ENCODE measurements at regions not wholly inside any gene's neighbourhood (a gene's known extent, or its start where the extent isn't known, plus 50 kb on each side); places are given as distances from the start of the nearest gene placed in this dataset.
"Not testable (repeated sequence)": the region's sequence is repeated elsewhere in the genome, so short reads cannot be mapped to it uniquely, and the experiment has no call there.

GRCh38 chr7:138352570-138353461 lies 107.2 kb upstream of the TRIM24 start:
- Mint-ChIP-seq H3K36me3 (ENCODE audit: low read depth) (no peaks in the 10 kb centered on the region), H3K4me1 (no peaks in the 10 kb centered on the region), H3K9me3 (peaks cover 10% of the 10 kb centered on the region), H3K27ac (no peak overlapping the region), H3K27me3 (no peaks in the 10 kb centered on the region), H3K4me3 (no peak overlapping the region)
- POLR2A ChIA-PET: no interaction called here
- CTCF ChIA-PET: no interaction called here
- no peak for DNase-seq

- POLR2A ChIA-PET: no interaction called here
- CTCF ChIA-PET: no interaction called here
- no peak overlapping the region for H3K27ac Mint-ChIP-seq
- H3K36me3 Mint-ChIP-seq (ENCODE audit: low read depth): no peaks in the 10 kb centered on the region
- H3K27me3 Mint-ChIP-seq: no peaks in the 10 kb centered on the region
- no peaks in the 10 kb centered on the region for H3K4me1 Mint-ChIP-seq
- peaks cover 10% of the 10 kb centered on the region for H3K9me3 Mint-ChIP-seq
- DNase-seq: no peak
- H3K4me3 Mint-ChIP-seq: no peak overlapping the region
Observed at GRCh38 chr7:138354066-138354465, 106.0 kb upstream of the TRIM24 start.

- Mint-ChIP-seq H3K4me3 (no peak overlapping the region), H3K4me1 (no peaks in the 10 kb centered on the region), H3K27ac (no peak overlapping the region), H3K36me3 (ENCODE audit: low read depth) (no peaks in the 10 kb centered on the region), H3K27me3 (no peaks in the 10 kb centered on the region), H3K9me3 (peaks cover 14% of the 10 kb centered on the region)
- DNase-seq: no peak
- CTCF ChIA-PET: interaction anchor here (0.9 kb wide), 1 partner anchor 42 kb away, joined by 3 read pairs; no protein-coding TSS in a partner anchor
- POLR2A ChIA-PET: no interaction called here
Observed at GRCh38 chr7:138355254-138355653, 104.8 kb upstream of the TRIM24 start.

GRCh38 chr7:138358850-138359341 lies 101.2 kb upstream of the TRIM24 start:
- POLR2A ChIA-PET: no interaction called here
- H3K36me3 Mint-ChIP-seq (ENCODE audit: low read depth): no peaks in the 10 kb centered on the region
- peaks cover 6% of the 10 kb centered on the region for H3K9me3 Mint-ChIP-seq
- DNase-seq: no peak
- no peaks in the 10 kb centered on the region for H3K4me1 Mint-ChIP-seq
- no peak overlapping the region for H3K27ac Mint-ChIP-seq
- no peaks in the 10 kb centered on the region for H3K27me3 Mint-ChIP-seq
- no peak overlapping the region for H3K4me3 Mint-ChIP-seq
- CTCF ChIA-PET: no interaction called here

GRCh38 chr7:138359870-138360559 lies 100.0 kb upstream of the TRIM24 start:
- POLR2A ChIA-PET: no interaction called here
- Mint-ChIP-seq H3K27ac (no peak overlapping the region), H3K9me3 (peaks cover 8% of the 10 kb centered on the region), H3K27me3 (no peaks in the 10 kb centered on the region), H3K4me1 (no peaks in the 10 kb centered on the region), H3K4me3 (no peak overlapping the region), H3K36me3 (ENCODE audit: low read depth) (no peaks in the 10 kb centered on the region)
- CTCF ChIA-PET: no interaction called here
- DNase-seq: no peak

- H3K27ac Mint-ChIP-seq: no peak overlapping the region
- H3K27me3 Mint-ChIP-seq: no peaks in the 10 kb centered on the region
- no peaks in the 10 kb centered on the region for H3K4me1 Mint-ChIP-seq
- no peak overlapping the region for H3K4me3 Mint-ChIP-seq
- ChIA-PET CTCF (no interaction called here), POLR2A (no interaction called here)
- no peak for DNase-seq
- H3K9me3 Mint-ChIP-seq: peaks cover 13% of the 10 kb centered on the region
- H3K36me3 Mint-ChIP-seq (ENCODE audit: low read depth): no peaks in the 10 kb centered on the region
Observed at GRCh38 chr7:138363721-138364120, 96.3 kb upstream of the TRIM24 start.

- DNase-seq, CTCF ChIA-PET: not testable (repeated sequence)
Observed at GRCh38 chr7:138366137-138366536, 93.9 kb upstream of the TRIM24 start.

GRCh38 chr7:138366676-138367075 lies 93.4 kb upstream of the TRIM24 start:
- H3K27ac Mint-ChIP-seq; H3K36me3 Mint-ChIP-seq (ENCODE audit: low read depth); DNase-seq; H3K27me3 Mint-ChIP-seq; H3K4me1 Mint-ChIP-seq; CTCF ChIA-PET; H3K4me3 Mint-ChIP-seq; POLR2A ChIA-PET: not testable (repeated sequence)
- H3K9me3 Mint-ChIP-seq: peaks cover 27% of the 10 kb centered on the region

More at GRCh38 chr7:138366137-138366536, 93.9 kb upstream of the TRIM24 start:
- H3K27me3 Mint-ChIP-seq; H3K4me1 Mint-ChIP-seq; POLR2A ChIA-PET; H3K4me3 Mint-ChIP-seq; H3K27ac Mint-ChIP-seq; H3K36me3 Mint-ChIP-seq (ENCODE audit: low read depth): not testable (repeated sequence)
- peaks cover 24% of the 10 kb centered on the region for H3K9me3 Mint-ChIP-seq

- Mint-ChIP-seq H3K27ac (no peak overlapping the region), H3K9me3 (peaks cover 24% of the 10 kb centered on the region), H3K4me3 (no peak overlapping the region), H3K4me1 (no peaks in the 10 kb centered on the region), H3K27me3 (no peaks in the 10 kb centered on the region), H3K36me3 (ENCODE audit: low read depth) (peaks cover 3% of the 10 kb centered on the region)
- POLR2A ChIA-PET: no interaction called here
- CTCF ChIA-PET: no interaction called here
- DNase-seq: no peak
Observed at GRCh38 chr7:138369797-138370196, 90.3 kb upstream of the TRIM24 start.

GRCh38 chr7:138370956-138371355 lies 89.1 kb upstream of the TRIM24 start:
- no peak overlapping the region for H3K27ac Mint-ChIP-seq
- H3K9me3 Mint-ChIP-seq: peaks cover 24% of the 10 kb centered on the region
- no peaks in the 10 kb centered on the region for H3K27me3 Mint-ChIP-seq
- CTCF ChIA-PET: no interaction called here
- H3K4me3 Mint-ChIP-seq: no peak overlapping the region
- peaks cover 3% of the 10 kb centered on the region for H3K36me3 Mint-ChIP-seq (ENCODE audit: low read depth)
- no peaks in the 10 kb centered on the region for H3K4me1 Mint-ChIP-seq
- no peak for DNase-seq
- POLR2A ChIA-PET: no interaction called here

GRCh38 chr7:138374119-138374693 lies 85.9 kb upstream of the TRIM24 start:
- H3K27me3 Mint-ChIP-seq: no peaks in the 10 kb centered on the region
- H3K4me3 Mint-ChIP-seq: no peak overlapping the region
- DNase-seq: no peak
- ChIA-PET CTCF (no interaction called here), POLR2A (no interaction called here)
- H3K36me3 Mint-ChIP-seq (ENCODE audit: low read depth): peaks cover 3% of the 10 kb centered on the region
- H3K27ac Mint-ChIP-seq: no peak overlapping the region
- no peaks in the 10 kb centered on the region for H3K4me1 Mint-ChIP-seq
- H3K9me3 Mint-ChIP-seq: peaks cover 19% of the 10 kb centered on the region

- Mint-ChIP-seq H3K9me3 (peaks cover 3% of the 10 kb centered on the region), H3K27me3 (no peaks in the 10 kb centered on the region), H3K4me3 (no peak overlapping the region), H3K36me3 (ENCODE audit: low read depth) (no peaks in the 10 kb centered on the region), H3K4me1 (no peaks in the 10 kb centered on the region), H3K27ac (no peak overlapping the region)
- ChIA-PET POLR2A (no interaction called here), CTCF (no interaction called here)
- DNase-seq: no peak
Observed at GRCh38 chr7:138377306-138377705, 82.8 kb upstream of the TRIM24 start.

GRCh38 chr7:138378741-138379559 lies 81.1 kb upstream of the TRIM24 start:
- H3K27me3 Mint-ChIP-seq: no peaks in the 10 kb centered on the region
- no peaks in the 10 kb centered on the region for H3K4me1 Mint-ChIP-seq
- no peak overlapping the region for H3K27ac Mint-ChIP-seq
- H3K4me3 Mint-ChIP-seq: no peak overlapping the region
- POLR2A ChIA-PET: no interaction called here
- DNase-seq: no peak
- H3K9me3 Mint-ChIP-seq: peaks cover 3% of the 10 kb centered on the region
- no peaks in the 10 kb centered on the region for H3K36me3 Mint-ChIP-seq (ENCODE audit: low read depth)
- CTCF ChIA-PET: no interaction called here

Measured in activated CD4-positive, alpha-beta T cell treated with anti-CD3 and anti-CD28 coated beads, Interleukin-2, amount 10 ng/mL, durations not matched to agents 7 days and 5 days (primary cell).